ENCODE measurements at regions not wholly inside any gene's neighbourhood (a gene's known extent, or its start where the extent isn't known, plus 50 kb on each side); places are given as distances from the start of the nearest gene placed in this dataset.

- TF ChIP-seq CTCF (conservative IDR thresholded peaks at IDR 0.05 in 1 of 2, IDR thresholded peaks at IDR 0.05 in 1 of 2; ENCODE audit: low read depth in 1 of 2, low read length in 2 of 2) (no peak), EZH2 (IDR thresholded peaks at IDR 0.05; ENCODE audit: low read length, missing control alignments) (no peak)
These were observed 213.1 kb upstream of the SGCG start for GRCh38 chr13:22967669-22968068.
